ENCODE measurements at regions not wholly inside any gene's neighbourhood (a gene's known extent, or its start where the extent isn't known, plus 50 kb on each side); places are given as distances from the start of the nearest gene placed in this dataset.

- no peak for FAIRE-seq
- DNase-seq (ENCODE audit: insufficient read length, low spot score) = no peak
- no peak for TF ChIP-seq TAF1 (IDR thresholded peaks at IDR 0.05; ENCODE audit: low read depth, low read length)
- TF ChIP-seq POLR2AphosphoS5 (IDR thresholded peaks at IDR 0.05; ENCODE audit: low read depth, low read length) = no peak
- TF ChIP-seq POU2F2 (IDR thresholded peaks at IDR 0.05; ENCODE audit: low read depth, low read length) = no peak
- no peak for TF ChIP-seq POLR2A (IDR thresholded peaks at IDR 0.05; ENCODE audit: low read depth, low read length)
- TF ChIP-seq PAX5 (IDR thresholded peaks at IDR 0.05; ENCODE audit: insufficient read depth, low read length, severe bottlenecking) = no peak
- TF ChIP-seq SPI1 (IDR thresholded peaks at IDR 0.05; ENCODE audit: low read depth, low read length) = no peak
These were observed 81.9 kb downstream of the P2RY1 start for GRCh38 chr3:152916753-152917279.

GRCh38 chr3:152921351-152921750 lies 86.4 kb downstream of the P2RY1 start:
- TF ChIP-seq SPI1 (IDR thresholded peaks at IDR 0.05; ENCODE audit: low read depth, low read length) (no peak), POLR2A (IDR thresholded peaks at IDR 0.05; ENCODE audit: low read depth, low read length) (no peak), POLR2AphosphoS5 (IDR thresholded peaks at IDR 0.05; ENCODE audit: low read depth, low read length) (no peak), TAF1 (IDR thresholded peaks at IDR 0.05; ENCODE audit: low read depth, low read length) (no peak), POU2F2 (IDR thresholded peaks at IDR 0.05; ENCODE audit: low read depth, low read length) (no peak), PAX5 (IDR thresholded peaks at IDR 0.05; ENCODE audit: insufficient read depth, low read length, severe bottlenecking) (no peak)
- no peak for DNase-seq (ENCODE audit: insufficient read length, low spot score)
- FAIRE-seq = no peak

GRCh38 chr3:152922554-152922953 lies 87.6 kb downstream of the P2RY1 start:
- FAIRE-seq (no peak), DNase-seq (ENCODE audit: insufficient read length, low spot score) (no peak)

GRCh38 chr3:152927131-152927530 lies 92.2 kb downstream of the P2RY1 start:
- TF ChIP-seq POLR2A (IDR thresholded peaks at IDR 0.05; ENCODE audit: low read depth, low read length) = no peak
- DNase-seq (ENCODE audit: insufficient read length, low spot score) (no peak), FAIRE-seq (no peak)

More at GRCh38 chr3:152922554-152922953, 87.6 kb downstream of the P2RY1 start:
- no peak for TF ChIP-seq SPI1 (IDR thresholded peaks at IDR 0.05; ENCODE audit: low read depth, low read length)
- TF ChIP-seq POLR2AphosphoS5 (IDR thresholded peaks at IDR 0.05; ENCODE audit: low read depth, low read length) = no peak
- TF ChIP-seq TAF1 (IDR thresholded peaks at IDR 0.05; ENCODE audit: low read depth, low read length) = no peak
- no peak for TF ChIP-seq PAX5 (IDR thresholded peaks at IDR 0.05; ENCODE audit: insufficient read depth, low read length, severe bottlenecking)
- no peak for TF ChIP-seq POLR2A (IDR thresholded peaks at IDR 0.05; ENCODE audit: low read depth, low read length)
- no peak for TF ChIP-seq POU2F2 (IDR thresholded peaks at IDR 0.05; ENCODE audit: low read depth, low read length)

- FAIRE-seq (no peak), DNase-seq (ENCODE audit: insufficient read length, low spot score) (no peak)
- no peak for TF ChIP-seq POLR2AphosphoS5 (IDR thresholded peaks at IDR 0.05; ENCODE audit: low read depth, low read length)
- TF ChIP-seq SPI1 (IDR thresholded peaks at IDR 0.05; ENCODE audit: low read depth, low read length) = no peak
- TF ChIP-seq POU2F2 (IDR thresholded peaks at IDR 0.05; ENCODE audit: low read depth, low read length) = no peak
- no peak for TF ChIP-seq POLR2A (IDR thresholded peaks at IDR 0.05; ENCODE audit: low read depth, low read length)
- TF ChIP-seq PAX5 (IDR thresholded peaks at IDR 0.05; ENCODE audit: insufficient read depth, low read length, severe bottlenecking) = no peak
- no peak for TF ChIP-seq TAF1 (IDR thresholded peaks at IDR 0.05; ENCODE audit: low read depth, low read length)
These were observed 95.6 kb downstream of the P2RY1 start for GRCh38 chr3:152930516-152930915.

GRCh38 chr3:152937234-152937633 lies 102.3 kb downstream of the P2RY1 start:
- FAIRE-seq (no peak), DNase-seq (ENCODE audit: insufficient read length, low spot score) (no peak)
- TF ChIP-seq POLR2A (IDR thresholded peaks at IDR 0.05; ENCODE audit: low read depth, low read length) (no peak), TAF1 (IDR thresholded peaks at IDR 0.05; ENCODE audit: low read depth, low read length) (no peak), POLR2AphosphoS5 (IDR thresholded peaks at IDR 0.05; ENCODE audit: low read depth, low read length) (no peak), PAX5 (IDR thresholded peaks at IDR 0.05; ENCODE audit: insufficient read depth, low read length, severe bottlenecking) (no peak), POU2F2 (IDR thresholded peaks at IDR 0.05; ENCODE audit: low read depth, low read length) (no peak), SPI1 (IDR thresholded peaks at IDR 0.05; ENCODE audit: low read depth, low read length) (no peak)

GRCh38 chr3:152938974-152939636 lies 104.2 kb downstream of the P2RY1 start:
- DNase-seq (ENCODE audit: insufficient read length, low spot score) (no peak), FAIRE-seq (no peak)
- TF ChIP-seq POLR2AphosphoS5 (IDR thresholded peaks at IDR 0.05; ENCODE audit: low read depth, low read length) (no peak), POLR2A (IDR thresholded peaks at IDR 0.05; ENCODE audit: low read depth, low read length) (no peak), SPI1 (IDR thresholded peaks at IDR 0.05; ENCODE audit: low read depth, low read length) (no peak), PAX5 (IDR thresholded peaks at IDR 0.05; ENCODE audit: insufficient read depth, low read length, severe bottlenecking) (no peak), POU2F2 (IDR thresholded peaks at IDR 0.05; ENCODE audit: low read depth, low read length) (no peak)

GRCh38 chr3:152941859-152942258 lies 106.9 kb downstream of the P2RY1 start:
- no peak for TF ChIP-seq POU2F2 (IDR thresholded peaks at IDR 0.05; ENCODE audit: low read depth, low read length)
- TF ChIP-seq SPI1 (IDR thresholded peaks at IDR 0.05; ENCODE audit: low read depth, low read length) = no peak
- TF ChIP-seq POLR2AphosphoS5 (IDR thresholded peaks at IDR 0.05; ENCODE audit: low read depth, low read length) = no peak
- DNase-seq (ENCODE audit: insufficient read length, low spot score) = no peak

GRCh38 chr3:152942366-152942765 lies 107.4 kb downstream of the P2RY1 start:
- DNase-seq (ENCODE audit: insufficient read length, low spot score) (no peak), FAIRE-seq (peak; percentile 33)
- TF ChIP-seq TAF1 (IDR thresholded peaks at IDR 0.05; ENCODE audit: low read depth, low read length) = no peak
- TF ChIP-seq PAX5 (IDR thresholded peaks at IDR 0.05; ENCODE audit: insufficient read depth, low read length, severe bottlenecking) = no peak
- TF ChIP-seq POLR2AphosphoS5 (IDR thresholded peaks at IDR 0.05; ENCODE audit: low read depth, low read length) = no peak
- no peak for TF ChIP-seq POU2F2 (IDR thresholded peaks at IDR 0.05; ENCODE audit: low read depth, low read length)
- no peak for TF ChIP-seq SPI1 (IDR thresholded peaks at IDR 0.05; ENCODE audit: low read depth, low read length)
- no peak for TF ChIP-seq POLR2A (IDR thresholded peaks at IDR 0.05; ENCODE audit: low read depth, low read length)

More at GRCh38 chr3:152941859-152942258, 106.9 kb downstream of the P2RY1 start:
- no peak for FAIRE-seq

- DNase-seq (ENCODE audit: insufficient read length, low spot score) = no peak
- no peak for FAIRE-seq
- TF ChIP-seq POU2F2 (IDR thresholded peaks at IDR 0.05; ENCODE audit: low read depth, low read length) (no peak), POLR2AphosphoS5 (IDR thresholded peaks at IDR 0.05; ENCODE audit: low read depth, low read length) (no peak), SPI1 (IDR thresholded peaks at IDR 0.05; ENCODE audit: low read depth, low read length) (no peak), POLR2A (IDR thresholded peaks at IDR 0.05; ENCODE audit: low read depth, low read length) (no peak), PAX5 (IDR thresholded peaks at IDR 0.05; ENCODE audit: insufficient read depth, low read length, severe bottlenecking) (no peak), TAF1 (IDR thresholded peaks at IDR 0.05; ENCODE audit: low read depth, low read length) (no peak)
These were observed 108.7 kb downstream of the P2RY1 start for GRCh38 chr3:152943645-152944044.

Measured in GM12891 (cell line).